GM12878 (cell line): ENCODE measurements at regions not wholly inside any gene's neighbourhood (a gene's known extent, or its start where the extent isn't known, plus 50 kb on each side); places are given as distances from the start of the nearest gene placed in this dataset.

Experiments
- ATAC-seq: fragments of 200-7000 bp; cut with Tn5 transposase; 3 replicates; pipeline ENCODE4 v1.9.1; 2020; ENCODE audit warnings: mild to moderate bottlenecking, moderate library complexity
- BruUV-seq: library from RNA; stranded (reverse); fragments of 400-500 nt; replicated peaks from 2 replicates; lab custom pipeline; 2021; lab: Mats Ljungman, UMichigan
- CTCF ChIA-PET: fragments of 300-600 bp; sonication (Branson Sonifier 250); formaldehyde crosslinking; extraction: SDS; loops from one replicate; lab custom pipeline; 2021; ENCODE audit warnings: inconsistent platforms; lab: Yijun Ruan, JAX
- POLR2A ChIA-PET: fragments of 350-600 bp; formaldehyde crosslinking; extraction: SDS; loops from one replicate; lab custom pipeline; 2021; ENCODE audit warnings: inconsistent platforms; lab: Charles Lee
- RAD21 ChIA-PET: fragments of 300-600 bp; sonication (Branson Sonifier 250); formaldehyde crosslinking; loops from one replicate; lab custom pipeline; 2023; ENCODE audit warnings: antibody characterized with exemption; ENCODE audit not compliant: unreplicated experiment; lab: Charles Lee
- SMC1A ChIA-PET: fragments of 300-600 bp; sonication (Branson Sonifier 250); formaldehyde crosslinking; loops from one replicate; lab custom pipeline; 2023; ENCODE audit not compliant: unreplicated experiment, uncharacterized antibody; lab: Charles Lee
- DNase-seq: peaks from one replicate; pipeline ENCODE4 v3.0.0-alpha.2; 2011; ENCODE audit warnings: low read depth, low spot score
- FAIRE-seq: peaks from 3 replicates; lab custom pipeline; 2011; peaks lifted over from hg19 to GRCh38; lab: Jason Lieb, UNC
- H2AFZ ChIP-seq: 2 replicates; pipeline ENCODE4 v1.6.0; 2011; ENCODE audit warnings: low read depth, low read length, control low read depth; ENCODE audit not compliant: control insufficient read depth
- H3K27ac ChIP-seq: 2 replicates; pipeline ENCODE4 v1.5.1; 2011; ENCODE audit warnings: control low read depth; ENCODE audit not compliant: control insufficient read depth, insufficient read depth
- H3K27me3 ChIP-seq, 2 experiments: replicated peaks in 1 of 2; 2 replicates each; pipeline versions ENCODE4 v1.6.0 to v1.6.1; 2011; ENCODE audit warnings: low read length in 1 of 2; ENCODE audit not compliant: control insufficient read depth in 2 of 2, insufficient read depth in 2 of 2
- H3K36me3 ChIP-seq, 2 experiments: 2 replicates each; pipeline ENCODE4 v1.5.1; 2011; ENCODE audit warnings: low read length in 1 of 2; ENCODE audit not compliant: control insufficient read depth in 2 of 2, insufficient read depth in 2 of 2
- H3K4me1 ChIP-seq: 2 replicates; pipeline ENCODE4 v1.6.1; 2011; ENCODE audit warnings: mild to moderate bottlenecking, low read length, moderate library complexity, mixed read lengths; ENCODE audit not compliant: control insufficient read depth, insufficient read depth
- H3K4me2 ChIP-seq: 2 replicates; pipeline ENCODE4 v1.6.0; 2011; ENCODE audit warnings: control low read depth; ENCODE audit not compliant: control insufficient read depth, insufficient read depth
- H3K4me3 ChIP-seq: fragments of 200-600 bp; sonication (generic); 2 replicates; pipeline ENCODE4 v1.5.1; 2016
- H3K79me2 ChIP-seq: 2 replicates; pipeline ENCODE4 v1.6.0; 2011; ENCODE audit warnings: low read length; ENCODE audit not compliant: control insufficient read depth, insufficient read depth
- H3K9ac ChIP-seq: 2 replicates; pipeline ENCODE4 v1.8.0; 2011; ENCODE audit warnings: low read length, control low read depth, mixed read lengths; ENCODE audit not compliant: control insufficient read depth, insufficient read depth
- H3K9me3 ChIP-seq: replicated peaks from 3 replicates; pipeline ENCODE4 v1.5.1; 2011; ENCODE audit warnings: mild to moderate bottlenecking, low read length; ENCODE audit not compliant: control insufficient read depth, insufficient read depth
- H4K20me1 ChIP-seq: 2 replicates; pipeline ENCODE4 v1.6.0; 2011; ENCODE audit not compliant: control insufficient read depth, insufficient read depth
- BRCA1 ChIP-seq: IDR thresholded peaks from 2 replicates; pipeline ENCODE4 v1.6.1; 2011; ENCODE audit warnings: low read depth, low read length, improper control_type of control experiment
- CHD1 ChIP-seq: IDR thresholded peaks from 2 replicates; pipeline ENCODE4 v1.6.1; 2012; ENCODE audit warnings: low read depth, low read length, improper control_type of control experiment
- FOS ChIP-seq: IDR thresholded peaks from 3 replicates; pipeline ENCODE4 v1.6.1; 2011; ENCODE audit warnings: borderline replicate concordance; ENCODE audit not compliant: insufficient read length; ENCODE audit errors: extremely low read depth
- IKZF1 ChIP-seq: fragments of 450-650 bp; conservative IDR thresholded peaks from 2 replicates; pipeline ENCODE4 v1.6.1; 2017; ENCODE audit warnings: antibody characterized with exemption, mild to moderate bottlenecking
- NR2C2 ChIP-seq: IDR thresholded peaks from 2 replicates; pipeline ENCODE4 v1.6.1; 2011; ENCODE audit warnings: borderline replicate concordance, low read depth; ENCODE audit not compliant: control insufficient read depth, insufficient read length
- RB1 ChIP-seq: fragments of 450-650 bp; formaldehyde crosslinking; IDR thresholded peaks from 2 replicates; pipeline ENCODE4 v1.6.1; 2017; ENCODE audit warnings: mild to moderate bottlenecking, borderline replicate concordance
- SP1 ChIP-seq: IDR thresholded peaks from one replicate; pipeline ENCODE4 v1.6.1; 2011; ENCODE audit warnings: low read depth, low read length
- STAT3 ChIP-seq: IDR thresholded peaks from 2 replicates; pipeline ENCODE4 v1.6.1; 2011; ENCODE audit warnings: low read depth, low read length, improper control_type of control experiment
- in situ Hi-C: fragments of 300-500 bp; cut with MboI; formaldehyde crosslinking; loops from 9 replicates; pipeline ENCODE4 v1.14.3; 2018; ENCODE audit warnings: mixed read lengths
- intact Hi-C: fragments of 100-400 bp; cut with micrococcal nuclease; formaldehyde crosslinking; loops from one replicate; pipeline ENCODE4 v1.14.2; 2022; ENCODE audit not compliant: unreplicated experiment
- TF ChIP-seq, protein P1 (sequence below): fragments of 450-650 bp; IDR thresholded peaks from 2 replicates; pipeline ENCODE4 v1.6.1; 2017; ENCODE audit warnings: mild to moderate bottlenecking, low read depth, inconsistent platforms; ENCODE audit not compliant: poor library complexity, severe bottlenecking
- TF ChIP-seq, protein P2 (sequence below): fragments of 450-650 bp; IDR thresholded peaks from 2 replicates; pipeline ENCODE4 v1.6.1; 2017; ENCODE audit warnings: mild to moderate bottlenecking, moderate library complexity
- TF ChIP-seq, protein P3 (sequence below): fragments of 450-650 bp; conservative IDR thresholded peaks from 2 replicates; pipeline ENCODE4 v1.6.1; 2017; ENCODE audit warnings: mild to moderate bottlenecking, moderate library complexity
- TF ChIP-seq, protein P4 (sequence below): IDR thresholded peaks from 2 replicates; pipeline ENCODE4 v1.6.1; 2011; ENCODE audit warnings: borderline replicate concordance, low read depth, mild to moderate bottlenecking, moderate library complexity, low read length; ENCODE audit not compliant: insufficient read depth, poor library complexity, severe bottlenecking
- TF ChIP-seq, protein P5 (sequence below): fragments of 150-350 bp; IDR thresholded peaks from 2 replicates; pipeline ENCODE4 v1.6.1; 2014; ENCODE audit warnings: mild to moderate bottlenecking, low read depth, low read length

DNA sequence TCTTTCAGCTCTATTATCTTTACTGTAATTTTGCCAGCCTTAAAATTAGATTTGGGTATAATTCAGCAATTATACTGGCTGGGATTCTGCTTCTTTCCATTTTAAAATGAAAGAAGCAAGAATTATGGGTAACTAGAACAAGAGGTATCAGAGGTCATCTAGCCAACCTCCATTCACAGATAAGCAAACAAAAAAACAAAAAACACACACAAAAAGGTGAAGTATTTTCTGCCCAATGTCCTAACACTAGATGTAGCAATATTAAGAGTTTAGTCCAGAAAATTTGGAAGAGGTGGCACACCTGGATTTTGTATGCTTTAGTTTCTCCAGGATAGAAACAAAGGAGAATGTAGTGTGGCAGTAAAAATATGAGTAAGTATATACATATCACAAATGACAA is 68.1 kb upstream of the ANXA1 start:
- H3K4me1 ChIP-seq = no peaks in the 10 kb centered on the region
- DNase-seq (no peak), FAIRE-seq (no peak), ATAC-seq (no peak)
- no peaks in the 10 kb centered on the region for H3K9me3 ChIP-seq
- intact Hi-C loops = loop anchor here (2.0 to 10.0 kb wide), 2 partner anchors 227 to 1049 kb away; no protein-coding TSS in a partner anchor
- no peak overlapping the region for H3K4me2 ChIP-seq
- in situ Hi-C loops = no loop called here
- no peaks in the 10 kb centered on the region for H3K27me3 ChIP-seq
- BruUV-seq = no TSS peak
- ChIA-PET CTCF (interaction anchor here (1.2 to 2.0 kb wide), 2 partner anchors 8 to 208 kb away, joined by 3 to 11 read pairs; no protein-coding TSS in a partner anchor), SMC1A (interaction anchor here (0.7 kb wide), 1 partner anchor 226 kb away, joined by 3 read pairs; no protein-coding TSS in a partner anchor), POLR2A (no interaction called here), RAD21 (no interaction called here)
- H3K79me2 ChIP-seq = no peaks in the 10 kb centered on the region
- no peak overlapping the region for H3K27ac ChIP-seq
- H3K4me3 ChIP-seq = no peak overlapping the region
- no peaks in the 10 kb centered on the region for H3K36me3 ChIP-seq
- no peak overlapping the region for H2AFZ ChIP-seq
- no peak overlapping the region for H3K9ac ChIP-seq
- no peaks in the 10 kb centered on the region for H4K20me1 ChIP-seq
- TF ChIP-seq CHD1 = no peak
- TF ChIP-seq, protein P1, sequence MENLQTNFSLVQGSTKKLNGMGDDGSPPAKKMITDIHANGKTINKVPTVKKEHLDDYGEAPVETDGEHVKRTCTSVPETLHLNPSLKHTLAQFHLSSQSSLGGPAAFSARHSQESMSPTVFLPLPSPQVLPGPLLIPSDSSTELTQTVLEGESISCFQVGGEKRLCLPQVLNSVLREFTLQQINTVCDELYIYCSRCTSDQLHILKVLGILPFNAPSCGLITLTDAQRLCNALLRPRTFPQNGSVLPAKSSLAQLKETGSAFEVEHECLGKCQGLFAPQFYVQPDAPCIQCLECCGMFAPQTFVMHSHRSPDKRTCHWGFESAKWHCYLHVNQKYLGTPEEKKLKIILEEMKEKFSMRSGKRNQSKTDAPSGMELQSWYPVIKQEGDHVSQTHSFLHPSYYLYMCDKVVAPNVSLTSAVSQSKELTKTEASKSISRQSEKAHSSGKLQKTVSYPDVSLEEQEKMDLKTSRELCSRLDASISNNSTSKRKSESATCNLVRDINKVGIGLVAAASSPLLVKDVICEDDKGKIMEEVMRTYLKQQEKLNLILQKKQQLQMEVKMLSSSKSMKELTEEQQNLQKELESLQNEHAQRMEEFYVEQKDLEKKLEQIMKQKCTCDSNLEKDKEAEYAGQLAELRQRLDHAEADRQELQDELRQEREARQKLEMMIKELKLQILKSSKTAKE = no peak
- TF ChIP-seq, protein P2, sequence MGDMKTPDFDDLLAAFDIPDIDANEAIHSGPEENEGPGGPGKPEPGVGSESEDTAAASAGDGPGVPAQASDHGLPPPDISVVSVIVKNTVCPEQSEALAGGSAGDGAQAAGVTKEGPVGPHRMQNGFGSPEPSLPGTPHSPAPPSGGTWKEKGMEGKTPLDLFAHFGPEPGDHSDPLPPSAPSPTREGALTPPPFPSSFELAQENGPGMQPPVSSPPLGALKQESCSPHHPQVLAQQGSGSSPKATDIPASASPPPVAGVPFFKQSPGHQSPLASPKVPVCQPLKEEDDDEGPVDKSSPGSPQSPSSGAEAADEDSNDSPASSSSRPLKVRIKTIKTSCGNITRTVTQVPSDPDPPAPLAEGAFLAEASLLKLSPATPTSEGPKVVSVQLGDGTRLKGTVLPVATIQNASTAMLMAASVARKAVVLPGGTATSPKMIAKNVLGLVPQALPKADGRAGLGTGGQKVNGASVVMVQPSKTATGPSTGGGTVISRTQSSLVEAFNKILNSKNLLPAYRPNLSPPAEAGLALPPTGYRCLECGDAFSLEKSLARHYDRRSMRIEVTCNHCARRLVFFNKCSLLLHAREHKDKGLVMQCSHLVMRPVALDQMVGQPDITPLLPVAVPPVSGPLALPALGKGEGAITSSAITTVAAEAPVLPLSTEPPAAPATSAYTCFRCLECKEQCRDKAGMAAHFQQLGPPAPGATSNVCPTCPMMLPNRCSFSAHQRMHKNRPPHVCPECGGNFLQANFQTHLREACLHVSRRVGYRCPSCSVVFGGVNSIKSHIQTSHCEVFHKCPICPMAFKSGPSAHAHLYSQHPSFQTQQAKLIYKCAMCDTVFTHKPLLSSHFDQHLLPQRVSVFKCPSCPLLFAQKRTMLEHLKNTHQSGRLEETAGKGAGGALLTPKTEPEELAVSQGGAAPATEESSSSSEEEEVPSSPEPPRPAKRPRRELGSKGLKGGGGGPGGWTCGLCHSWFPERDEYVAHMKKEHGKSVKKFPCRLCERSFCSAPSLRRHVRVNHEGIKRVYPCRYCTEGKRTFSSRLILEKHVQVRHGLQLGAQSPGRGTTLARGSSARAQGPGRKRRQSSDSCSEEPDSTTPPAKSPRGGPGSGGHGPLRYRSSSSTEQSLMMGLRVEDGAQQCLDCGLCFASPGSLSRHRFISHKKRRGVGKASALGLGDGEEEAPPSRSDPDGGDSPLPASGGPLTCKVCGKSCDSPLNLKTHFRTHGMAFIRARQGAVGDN = no peak
- TF ChIP-seq BRCA1 = no peak
- no peak for TF ChIP-seq RB1
- no peak for TF ChIP-seq NR2C2
- TF ChIP-seq IKZF1 = no peak
- TF ChIP-seq, protein P3, sequence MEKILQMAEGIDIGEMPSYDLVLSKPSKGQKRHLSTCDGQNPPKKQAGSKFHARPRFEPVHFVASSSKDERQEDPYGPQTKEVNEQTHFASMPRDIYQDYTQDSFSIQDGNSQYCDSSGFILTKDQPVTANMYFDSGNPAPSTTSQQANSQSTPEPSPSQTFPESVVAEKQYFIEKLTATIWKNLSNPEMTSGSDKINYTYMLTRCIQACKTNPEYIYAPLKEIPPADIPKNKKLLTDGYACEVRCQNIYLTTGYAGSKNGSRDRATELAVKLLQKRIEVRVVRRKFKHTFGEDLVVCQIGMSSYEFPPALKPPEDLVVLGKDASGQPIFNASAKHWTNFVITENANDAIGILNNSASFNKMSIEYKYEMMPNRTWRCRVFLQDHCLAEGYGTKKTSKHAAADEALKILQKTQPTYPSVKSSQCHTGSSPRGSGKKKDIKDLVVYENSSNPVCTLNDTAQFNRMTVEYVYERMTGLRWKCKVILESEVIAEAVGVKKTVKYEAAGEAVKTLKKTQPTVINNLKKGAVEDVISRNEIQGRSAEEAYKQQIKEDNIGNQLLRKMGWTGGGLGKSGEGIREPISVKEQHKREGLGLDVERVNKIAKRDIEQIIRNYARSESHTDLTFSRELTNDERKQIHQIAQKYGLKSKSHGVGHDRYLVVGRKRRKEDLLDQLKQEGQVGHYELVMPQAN = no peak
- TF ChIP-seq, protein P4, sequence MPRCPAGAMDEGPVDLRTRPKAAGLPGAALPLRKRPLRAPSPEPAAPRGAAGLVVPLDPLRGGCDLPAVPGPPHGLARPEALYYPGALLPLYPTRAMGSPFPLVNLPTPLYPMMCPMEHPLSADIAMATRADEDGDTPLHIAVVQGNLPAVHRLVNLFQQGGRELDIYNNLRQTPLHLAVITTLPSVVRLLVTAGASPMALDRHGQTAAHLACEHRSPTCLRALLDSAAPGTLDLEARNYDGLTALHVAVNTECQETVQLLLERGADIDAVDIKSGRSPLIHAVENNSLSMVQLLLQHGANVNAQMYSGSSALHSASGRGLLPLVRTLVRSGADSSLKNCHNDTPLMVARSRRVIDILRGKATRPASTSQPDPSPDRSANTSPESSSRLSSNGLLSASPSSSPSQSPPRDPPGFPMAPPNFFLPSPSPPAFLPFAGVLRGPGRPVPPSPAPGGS = no peak
- TF ChIP-seq, protein P5, sequence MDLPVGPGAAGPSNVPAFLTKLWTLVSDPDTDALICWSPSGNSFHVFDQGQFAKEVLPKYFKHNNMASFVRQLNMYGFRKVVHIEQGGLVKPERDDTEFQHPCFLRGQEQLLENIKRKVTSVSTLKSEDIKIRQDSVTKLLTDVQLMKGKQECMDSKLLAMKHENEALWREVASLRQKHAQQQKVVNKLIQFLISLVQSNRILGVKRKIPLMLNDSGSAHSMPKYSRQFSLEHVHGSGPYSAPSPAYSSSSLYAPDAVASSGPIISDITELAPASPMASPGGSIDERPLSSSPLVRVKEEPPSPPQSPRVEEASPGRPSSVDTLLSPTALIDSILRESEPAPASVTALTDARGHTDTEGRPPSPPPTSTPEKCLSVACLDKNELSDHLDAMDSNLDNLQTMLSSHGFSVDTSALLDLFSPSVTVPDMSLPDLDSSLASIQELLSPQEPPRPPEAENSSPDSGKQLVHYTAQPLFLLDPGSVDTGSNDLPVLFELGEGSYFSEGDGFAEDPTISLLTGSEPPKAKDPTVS = no peak
- TF ChIP-seq SP1 = no peak
- no peak for TF ChIP-seq FOS
- TF ChIP-seq STAT3 = no peak
